HEK293T (cell line): ENCODE measurements at regions not wholly inside any gene's neighbourhood (a gene's known extent, or its start where the extent isn't known, plus 50 kb on each side); places are given as distances from the start of the nearest gene placed in this dataset.
"Not testable (repeated sequence)": the region's sequence is repeated elsewhere in the genome, so short reads cannot be mapped to it uniquely, and the experiment has no call there.

Experiments used
- ARNT ChIP-seq: fragments of 450-650 bp; IDR thresholded peaks from 2 replicates; pipeline ENCODE4 v1.6.1; 2017; ENCODE audit warnings: mild to moderate bottlenecking
- CTBP1 ChIP-seq: fragments of 450-650 bp; IDR thresholded peaks from 2 replicates; pipeline ENCODE4 v1.6.1; 2016; ENCODE audit warnings: borderline replicate concordance
- ELF4 ChIP-seq: fragments of 450-650 bp; IDR thresholded peaks from 2 replicates; pipeline ENCODE4 v1.6.1; 2017; ENCODE audit warnings: antibody characterized with exemption
- FOXA1 ChIP-seq: fragments of 450-650 bp; IDR thresholded peaks from 2 replicates; pipeline ENCODE4 v1.6.1; 2016; ENCODE audit warnings: mild to moderate bottlenecking
- FOXM1 ChIP-seq: fragments of 450-650 bp; IDR thresholded peaks from 2 replicates; pipeline ENCODE4 v1.6.1; 2017; ENCODE audit warnings: mild to moderate bottlenecking, borderline replicate concordance
- LEF1 ChIP-seq: fragments of 450-650 bp; IDR thresholded peaks from 2 replicates; pipeline ENCODE4 v1.6.1; 2017; ENCODE audit warnings: mild to moderate bottlenecking, borderline replicate concordance
- NFRKB ChIP-seq: fragments of 450-650 bp; IDR thresholded peaks from 2 replicates; pipeline ENCODE4 v1.6.1; 2016; ENCODE audit warnings: mild to moderate bottlenecking, moderate library complexity
- SP1 ChIP-seq: fragments of 450-650 bp; IDR thresholded peaks from 2 replicates; pipeline ENCODE4 v1.6.1; 2017
- SUZ12 ChIP-seq: fragments of 450-650 bp; IDR thresholded peaks from 2 replicates; pipeline ENCODE4 v1.6.1; 2016; ENCODE audit warnings: mild to moderate bottlenecking
- TARDBP ChIP-seq: fragments of 450-650 bp; IDR thresholded peaks from 2 replicates; pipeline ENCODE4 v1.6.1; 2016
- ZNF384 ChIP-seq: fragments of 450-650 bp; IDR thresholded peaks from 2 replicates; pipeline ENCODE4 v1.6.1; 2016

DNA sequence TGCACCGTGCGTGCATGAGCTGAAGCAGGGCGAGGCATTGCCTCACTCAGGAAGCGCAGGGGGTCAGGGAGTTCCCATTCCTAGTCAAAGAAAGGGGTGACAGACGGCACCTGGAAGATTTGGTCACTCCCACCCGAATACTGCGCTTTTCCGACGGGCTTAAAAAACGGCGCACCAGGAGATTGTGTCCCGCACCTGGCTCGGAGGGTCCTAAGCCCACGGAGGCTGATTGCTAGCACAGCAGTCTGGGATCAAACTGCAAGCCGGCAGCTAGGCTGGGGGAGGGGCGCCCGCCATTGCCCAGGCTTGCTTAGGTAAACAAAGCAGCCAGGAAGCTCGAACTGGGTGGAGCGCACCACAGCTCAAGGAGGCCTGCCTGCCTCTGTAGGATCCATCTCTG, 85.6 kb upstream of the TSLP start:
- TF ChIP-seq ELF4, FOXM1, FOXA1, LEF1, SUZ12, SP1, ARNT, TARDBP, NFRKB, CTBP1, ZNF384: not testable (repeated sequence)
